HCT116 (cell line): ENCODE measurements at regions not wholly inside any gene's neighbourhood (a gene's known extent, or its start where the extent isn't known, plus 50 kb on each side); places are given as distances from the start of the nearest gene placed in this dataset.

Experiments used
- CTCF ChIP-seq, 3 experiments: fragments of 200-600 bp in 1 of 3; sonication (generic) in 1 of 3; IDR thresholded peaks in 2 of 3; conservative IDR thresholded peaks in 1 of 3; 2 replicates each; pipeline ENCODE4 v1.5.1; 2012 to 2017; ENCODE audit warnings: low read depth in 2 of 3, low read length in 2 of 3, antibody characterized with exemption in 1 of 3, borderline replicate concordance in 1 of 3, control low read depth in 1 of 3, mild to moderate bottlenecking in 1 of 3, mixed read lengths in 1 of 3, mixed run types in 1 of 3, moderate library complexity in 1 of 3; ENCODE audit not compliant: insufficient read depth in 1 of 3
- POLR2A ChIP-seq: IDR thresholded peaks from 2 replicates; pipeline ENCODE4 v1.7.0; 2011; ENCODE audit warnings: borderline replicate concordance; ENCODE audit not compliant: insufficient read depth, insufficient read length; ENCODE audit errors: extremely low read depth
- SP1 ChIP-seq: IDR thresholded peaks from 2 replicates; pipeline ENCODE4 v1.6.1; 2012; ENCODE audit warnings: low read depth
- TF ChIP-seq, protein P1 (sequence below): IDR thresholded peaks from 2 replicates; pipeline ENCODE4 v1.6.1; 2011; ENCODE audit warnings: mild to moderate bottlenecking, low read length, moderate library complexity; ENCODE audit not compliant: insufficient replicate concordance; ENCODE audit errors: extremely low read depth

- TF ChIP-seq CTCF (IDR thresholded peaks at IDR 0.05 in 2 of 3, conservative IDR thresholded peaks at IDR 0.05 in 1 of 3; ENCODE audit: borderline replicate concordance in 1 of 3, insufficient read depth in 1 of 3, low read depth in 2 of 3, low read length in 2 of 3) (no peak), SP1 (no peak), POLR2A (no peak)
- TF ChIP-seq, protein P1, sequence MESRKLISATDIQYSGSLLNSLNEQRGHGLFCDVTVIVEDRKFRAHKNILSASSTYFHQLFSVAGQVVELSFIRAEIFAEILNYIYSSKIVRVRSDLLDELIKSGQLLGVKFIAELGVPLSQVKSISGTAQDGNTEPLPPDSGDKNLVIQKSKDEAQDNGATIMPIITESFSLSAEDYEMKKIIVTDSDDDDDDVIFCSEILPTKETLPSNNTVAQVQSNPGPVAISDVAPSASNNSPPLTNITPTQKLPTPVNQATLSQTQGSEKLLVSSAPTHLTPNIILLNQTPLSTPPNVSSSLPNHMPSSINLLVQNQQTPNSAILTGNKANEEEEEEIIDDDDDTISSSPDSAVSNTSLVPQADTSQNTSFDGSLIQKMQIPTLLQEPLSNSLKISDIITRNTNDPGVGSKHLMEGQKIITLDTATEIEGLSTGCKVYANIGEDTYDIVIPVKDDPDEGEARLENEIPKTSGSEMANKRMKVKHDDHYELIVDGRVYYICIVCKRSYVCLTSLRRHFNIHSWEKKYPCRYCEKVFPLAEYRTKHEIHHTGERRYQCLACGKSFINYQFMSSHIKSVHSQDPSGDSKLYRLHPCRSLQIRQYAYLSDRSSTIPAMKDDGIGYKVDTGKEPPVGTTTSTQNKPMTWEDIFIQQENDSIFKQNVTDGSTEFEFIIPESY = no peak
Observed at GRCh38 chr12:42021469-42021868, 123.2 kb downstream of the GXYLT1 start.
